ENCODE measurements at regions not wholly inside any gene's neighbourhood (a gene's known extent, or its start where the extent isn't known, plus 50 kb on each side); places are given as distances from the start of the nearest gene placed in this dataset.
A peak's percentile ranks its signal among the peaks of the same experiment; 100 is the strongest.
"Not testable (repeated sequence)": the region's sequence is repeated elsewhere in the genome, so short reads cannot be mapped to it uniquely, and the experiment has no call there.

- no peak for DNase-seq (ENCODE audit: low spot score)
These were observed 152.2 kb upstream of the OR4E1 start for GRCh38 chr14:21825845-21826244.

DNA sequence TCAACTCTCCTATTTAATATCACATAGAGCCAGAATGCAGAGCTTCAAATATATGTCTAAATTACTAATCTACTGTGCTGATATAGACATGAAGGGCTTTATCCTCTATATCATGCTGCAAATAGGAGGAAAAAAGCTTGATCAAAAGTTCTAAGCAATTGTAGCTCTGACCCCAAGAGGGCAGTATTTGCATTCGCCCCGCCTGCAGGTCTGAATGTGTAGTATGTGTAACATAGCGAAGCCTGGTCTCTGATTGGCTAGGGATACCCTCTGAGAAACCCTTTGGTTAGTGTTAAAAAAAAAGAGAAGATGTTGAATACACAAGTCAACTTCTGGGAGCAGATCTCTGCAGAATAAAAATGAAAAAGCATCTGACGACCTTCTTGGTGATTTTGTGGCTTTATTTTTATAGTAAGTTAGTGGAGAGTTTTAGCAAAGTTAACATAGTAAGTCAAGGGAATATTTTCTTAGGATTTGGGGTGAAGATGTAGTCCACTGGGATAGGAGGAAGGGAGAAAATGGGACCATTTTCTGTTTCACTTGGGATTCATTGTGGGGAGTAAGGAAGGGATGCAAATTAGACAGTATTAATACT, 151.6 kb upstream of the OR4E1 start:
- no peak for DNase-seq (ENCODE audit: low spot score)

DNA sequence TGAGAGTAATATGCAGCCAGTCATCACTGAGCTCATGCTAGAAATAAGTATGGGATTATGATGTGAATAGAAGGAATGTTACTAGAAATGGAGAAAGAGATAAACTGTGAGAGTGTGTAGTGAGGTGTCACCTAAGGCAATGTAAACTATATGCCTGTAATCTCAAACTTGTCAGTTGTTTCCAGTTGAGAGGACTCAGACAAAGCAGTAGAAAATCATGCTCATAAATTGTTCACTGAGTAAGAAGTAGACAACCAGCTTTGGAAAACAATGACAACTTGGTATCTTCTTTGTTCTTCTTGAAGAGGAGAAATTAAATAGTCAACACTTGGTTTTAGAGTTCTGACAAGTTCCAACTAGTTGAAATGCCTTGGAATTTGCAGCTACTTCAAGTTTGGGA, 148.5 kb upstream of the OR4E1 start:
- no peak for DNase-seq (ENCODE audit: low spot score)

DNA sequence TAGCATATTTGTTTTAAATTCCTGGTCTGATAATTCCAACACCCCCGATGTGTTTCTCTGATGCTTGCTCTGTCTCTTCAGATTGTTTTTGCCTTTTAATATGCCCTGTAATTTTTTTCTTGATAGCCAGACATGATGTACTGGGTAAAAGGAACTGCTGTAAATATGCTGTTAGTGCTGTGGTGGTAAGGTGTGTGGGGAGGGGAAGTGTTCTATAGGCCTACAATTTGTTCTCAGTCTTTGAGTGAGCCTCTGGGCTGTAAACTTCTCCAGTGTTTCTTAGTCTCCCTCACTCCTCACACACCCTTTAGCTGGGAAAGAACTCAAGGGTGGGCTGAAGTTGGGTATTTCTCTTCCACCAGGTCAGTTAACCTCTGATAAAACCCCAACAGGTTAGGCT, 147.0 kb upstream of the OR4E1 start:
- DNase-seq (ENCODE audit: low spot score): no peak

GRCh38 chr14:21819891-21820290, 146.3 kb upstream of the OR4E1 start:
- DNase-seq (ENCODE audit: low spot score): not testable (repeated sequence)

DNA sequence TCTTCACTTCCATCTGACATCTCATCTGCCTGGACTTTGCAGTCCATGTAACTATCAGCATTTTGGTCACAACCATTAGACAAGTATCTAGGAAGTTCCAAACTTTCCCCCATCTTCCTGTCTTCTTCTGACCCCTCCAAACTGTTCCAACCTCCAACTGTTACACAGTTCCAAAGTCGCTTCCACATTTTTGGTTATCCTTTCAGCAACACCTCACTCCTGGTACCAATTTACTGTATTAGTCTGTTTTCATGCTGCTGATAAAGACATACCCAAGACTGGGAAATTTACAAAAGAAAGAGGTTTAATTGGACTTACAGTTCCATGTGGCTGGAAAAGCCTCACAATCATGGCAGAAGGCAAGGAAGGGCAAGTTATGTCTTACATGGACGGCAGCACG, 143.4 kb upstream of the OR4E1 start:
- not testable (repeated sequence) for DNase-seq (ENCODE audit: low spot score)

GRCh38 chr14:21807975-21808374, 134.4 kb upstream of the OR4E1 start:
- no peak for DNase-seq (ENCODE audit: low spot score)

DNA sequence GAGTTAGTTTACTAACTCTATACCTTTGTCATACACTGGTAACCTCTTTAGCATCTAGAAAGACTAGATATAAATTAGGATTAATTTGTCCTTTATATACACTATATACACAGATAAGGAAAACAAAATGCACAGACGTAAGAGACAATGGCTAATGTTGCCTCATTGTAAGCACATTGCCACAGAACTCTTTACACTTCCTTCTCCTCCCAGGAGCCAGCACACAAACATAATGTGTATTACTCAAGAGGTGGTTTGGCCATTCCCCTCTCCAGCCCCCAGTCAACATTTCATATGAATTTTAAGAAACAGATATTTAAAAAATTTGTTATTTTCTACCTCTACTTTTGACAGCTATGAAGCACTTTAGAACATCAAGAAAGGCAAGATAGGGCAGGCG, 131.4 kb upstream of the OR4E1 start:
- no peak for DNase-seq (ENCODE audit: low spot score)

- DNase-seq (ENCODE audit: low spot score): no peak
These were observed 128.8 kb upstream of the OR4E1 start for GRCh38 chr14:21802441-21802840.

- no peak for DNase-seq (ENCODE audit: low spot score)
These were observed 123.3 kb upstream of the OR4E1 start for GRCh38 chr14:21796916-21797315.

DNA sequence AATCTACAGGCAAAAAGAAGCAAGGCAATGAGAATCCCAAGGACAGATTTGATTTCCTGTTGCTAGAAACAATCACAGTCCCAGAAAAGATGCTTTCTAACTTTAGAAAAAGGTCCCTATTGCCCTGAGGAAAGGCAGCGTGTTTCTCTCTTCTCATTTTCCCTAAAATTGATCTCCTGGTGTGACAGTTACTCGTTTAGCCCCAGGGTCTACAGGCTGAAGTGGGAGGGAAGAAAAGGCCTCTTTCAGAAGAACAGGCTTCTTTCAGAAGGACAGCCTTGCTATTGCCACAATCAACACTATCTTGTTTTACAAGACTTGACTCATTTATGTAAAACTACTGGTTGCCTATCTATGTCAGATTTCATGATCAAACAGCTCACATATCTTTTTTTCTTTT, 121.8 kb upstream of the OR4E1 start:
- no peak for DNase-seq (ENCODE audit: low spot score)

- DNase-seq (ENCODE audit: low spot score): no peak
These were observed 118.1 kb upstream of the OR4E1 start for GRCh38 chr14:21791749-21792148.

DNA sequence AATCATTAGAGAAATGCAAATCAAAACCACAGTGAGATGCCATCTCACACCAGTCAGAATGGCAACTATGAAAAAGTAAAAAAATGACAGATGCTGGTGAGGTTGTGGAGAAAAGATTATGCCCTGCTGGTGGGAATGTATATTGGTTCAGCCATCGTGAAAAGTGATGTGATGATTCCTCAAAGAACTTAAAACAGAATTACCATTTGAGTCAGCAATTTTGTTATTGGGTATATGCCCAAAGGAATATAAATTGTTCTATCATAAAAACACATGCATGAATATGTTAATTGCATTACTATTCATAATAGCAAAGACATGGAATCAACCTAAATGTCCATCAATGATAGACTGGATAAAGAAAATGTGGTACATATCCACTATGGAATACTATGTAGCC, 115.1 kb upstream of the OR4E1 start:
- DNase-seq (ENCODE audit: low spot score): not testable (repeated sequence)

GRCh38 chr14:21787242-21787641, 113.6 kb upstream of the OR4E1 start:
- not testable (repeated sequence) for DNase-seq (ENCODE audit: low spot score)

DNA sequence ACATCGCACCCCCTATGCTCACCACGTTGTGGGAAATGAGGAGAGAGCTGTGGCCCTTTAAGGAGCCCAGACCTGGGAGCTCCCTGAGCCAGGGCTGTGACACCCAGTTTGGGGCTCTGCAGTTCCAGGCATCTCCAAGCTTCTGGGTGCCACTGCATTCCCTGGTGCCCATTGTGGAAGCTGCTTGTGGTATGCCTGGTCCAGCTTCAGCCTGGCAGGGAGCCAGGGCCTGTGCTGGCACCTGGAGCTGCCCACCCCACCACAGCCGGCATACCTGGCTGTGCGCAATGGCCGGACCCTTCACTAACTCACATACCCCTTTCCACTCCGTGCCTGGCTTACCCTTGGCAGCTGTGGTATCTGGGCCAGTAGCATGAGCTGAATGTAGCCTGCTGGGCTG, 107.9 kb upstream of the OR4E1 start:
- no peak for DNase-seq (ENCODE audit: low spot score)

DNA sequence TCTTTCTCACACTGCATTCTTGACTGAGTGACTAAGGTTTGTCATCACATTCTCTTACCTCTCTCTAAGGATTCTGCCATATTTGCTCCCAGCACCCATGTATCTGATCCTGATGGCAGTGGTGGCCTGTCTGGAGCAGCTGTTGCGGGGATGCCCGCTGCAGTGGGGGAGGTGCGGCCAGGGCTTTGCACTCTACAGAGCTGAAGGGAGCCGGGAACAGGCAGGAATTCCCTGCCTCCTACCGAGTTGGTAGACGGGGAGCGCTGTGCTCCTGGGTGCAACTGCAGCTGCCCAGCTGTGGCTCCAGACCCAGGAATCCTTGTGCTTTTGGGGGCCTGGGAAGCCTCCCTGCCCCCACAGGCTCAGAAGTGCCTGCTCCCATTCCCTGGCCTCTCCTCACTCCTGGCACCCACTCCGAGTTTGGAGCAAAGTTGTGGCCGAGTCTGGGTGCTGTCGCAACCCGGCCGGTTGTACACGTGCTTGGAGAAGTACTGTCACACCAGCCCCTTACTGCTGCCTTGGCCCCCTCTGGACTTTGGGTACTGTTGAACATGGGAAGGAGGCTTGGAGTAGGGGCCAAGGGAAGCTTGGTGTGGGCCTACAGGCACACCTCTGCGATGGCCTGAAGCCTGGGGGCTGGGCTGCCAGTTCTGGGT, 106.9 kb upstream of the OR4E1 start:
- DNase-seq (ENCODE audit: low spot score): no peak

- DNase-seq (ENCODE audit: low spot score): no peak
These were observed 98.1 kb upstream of the OR4E1 start for GRCh38 chr14:21771671-21772070.

DNA sequence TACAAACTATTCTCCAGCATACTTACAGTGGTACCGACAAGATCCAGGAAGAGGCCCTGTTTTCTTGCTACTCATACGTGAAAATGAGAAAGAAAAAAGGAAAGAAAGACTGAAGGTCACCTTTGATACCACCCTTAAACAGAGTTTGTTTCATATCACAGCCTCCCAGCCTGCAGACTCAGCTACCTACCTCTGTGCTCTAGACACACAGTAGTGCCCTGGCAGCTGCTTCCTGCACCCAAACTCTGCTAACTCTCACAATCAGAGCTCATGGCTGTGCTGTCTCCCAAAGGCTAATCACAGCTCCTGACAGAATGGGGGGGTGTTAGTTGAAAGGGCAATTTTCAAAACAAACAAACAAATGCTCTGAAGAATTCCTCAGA, 95.2 kb upstream of the OR4E1 start:
- no peak for DNase-seq (ENCODE audit: low spot score)

DNA sequence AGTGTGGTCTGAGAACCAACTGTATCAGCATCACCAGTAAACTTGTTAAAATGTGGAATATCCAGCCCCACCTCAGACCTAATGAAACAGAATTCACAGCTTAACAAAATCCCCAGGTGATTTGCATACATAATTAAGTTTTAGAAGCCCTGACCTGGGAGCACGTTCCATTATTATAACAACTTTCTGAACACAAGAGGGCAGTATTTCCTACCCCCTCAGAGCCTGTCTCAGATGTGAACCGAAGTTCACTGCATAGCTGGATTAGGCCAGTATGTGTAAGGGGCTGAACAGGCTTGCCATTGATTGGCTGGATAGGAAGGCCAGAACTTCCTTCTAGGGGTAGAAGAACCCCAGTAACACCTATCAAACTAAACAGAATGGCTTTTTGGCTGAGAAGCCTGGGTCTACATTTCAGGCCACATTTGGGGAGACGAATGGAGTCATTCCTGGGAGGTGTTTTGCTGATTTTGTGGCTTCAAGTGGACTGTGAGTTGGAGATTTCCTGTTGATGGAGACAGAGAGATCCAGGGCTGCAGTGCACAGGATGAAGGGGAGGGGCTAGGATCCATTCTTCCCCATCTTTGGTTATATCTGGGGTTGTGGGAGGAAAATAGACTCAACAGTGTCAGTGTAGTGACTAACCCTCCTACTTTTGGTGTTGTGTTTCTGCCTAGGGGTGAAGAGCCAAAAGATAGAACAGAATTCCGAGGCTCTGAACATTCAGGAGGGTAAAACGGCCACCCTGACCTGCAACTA, 94.7 kb upstream of the OR4E1 start:
- peak; percentile 6 for DNase-seq (ENCODE audit: low spot score)

DNA sequence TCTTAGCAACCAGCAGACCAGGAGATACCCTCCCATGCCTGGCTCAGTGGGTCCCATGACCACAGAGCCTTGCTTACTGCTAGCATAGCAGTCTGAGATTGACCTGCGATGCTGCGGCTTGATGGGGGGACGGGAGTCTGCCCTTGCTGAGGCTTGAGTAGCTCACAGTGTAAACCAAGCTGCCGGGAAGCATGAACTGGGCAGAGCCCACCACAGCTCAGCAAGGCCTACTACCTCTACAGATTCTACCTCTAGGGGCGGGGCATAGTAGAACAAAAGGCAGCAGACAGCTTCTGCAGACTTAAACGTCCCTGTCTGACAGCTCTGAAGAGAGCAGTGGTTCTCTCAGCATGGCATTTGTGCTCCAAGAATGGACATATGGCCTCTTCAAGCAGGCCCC, 86.7 kb upstream of the OR4E1 start:
- not testable (repeated sequence) for DNase-seq (ENCODE audit: low spot score)

DNA sequence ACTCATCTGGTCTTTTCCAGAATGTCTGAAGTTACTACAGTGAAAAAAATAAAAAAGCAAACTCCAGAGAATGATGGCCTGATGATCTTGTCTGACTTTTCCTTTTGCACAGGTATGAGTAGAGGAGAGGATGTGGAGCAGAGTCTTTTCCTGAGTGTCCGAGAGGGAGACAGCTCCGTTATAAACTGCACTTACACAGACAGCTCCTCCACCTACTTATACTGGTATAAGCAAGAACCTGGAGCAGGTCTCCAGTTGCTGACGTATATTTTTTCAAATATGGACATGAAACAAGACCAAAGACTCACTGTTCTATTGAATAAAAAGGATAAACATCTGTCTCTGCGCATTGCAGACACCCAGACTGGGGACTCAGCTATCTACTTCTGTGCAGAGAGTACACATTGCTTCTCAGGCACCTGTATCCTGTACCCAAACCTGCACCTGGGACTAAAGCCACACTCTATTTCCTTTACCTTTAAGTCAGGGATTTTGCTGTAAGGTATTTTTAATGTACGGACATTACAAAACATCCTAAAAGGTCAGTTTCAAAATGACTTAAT, 75.8 kb upstream of the OR4E1 start:
- no peak for DNase-seq (ENCODE audit: low spot score)

- no peak for DNase-seq (ENCODE audit: low spot score)
These were observed 75.3 kb upstream of the OR4E1 start for GRCh38 chr14:21748869-21749303.

DNA sequence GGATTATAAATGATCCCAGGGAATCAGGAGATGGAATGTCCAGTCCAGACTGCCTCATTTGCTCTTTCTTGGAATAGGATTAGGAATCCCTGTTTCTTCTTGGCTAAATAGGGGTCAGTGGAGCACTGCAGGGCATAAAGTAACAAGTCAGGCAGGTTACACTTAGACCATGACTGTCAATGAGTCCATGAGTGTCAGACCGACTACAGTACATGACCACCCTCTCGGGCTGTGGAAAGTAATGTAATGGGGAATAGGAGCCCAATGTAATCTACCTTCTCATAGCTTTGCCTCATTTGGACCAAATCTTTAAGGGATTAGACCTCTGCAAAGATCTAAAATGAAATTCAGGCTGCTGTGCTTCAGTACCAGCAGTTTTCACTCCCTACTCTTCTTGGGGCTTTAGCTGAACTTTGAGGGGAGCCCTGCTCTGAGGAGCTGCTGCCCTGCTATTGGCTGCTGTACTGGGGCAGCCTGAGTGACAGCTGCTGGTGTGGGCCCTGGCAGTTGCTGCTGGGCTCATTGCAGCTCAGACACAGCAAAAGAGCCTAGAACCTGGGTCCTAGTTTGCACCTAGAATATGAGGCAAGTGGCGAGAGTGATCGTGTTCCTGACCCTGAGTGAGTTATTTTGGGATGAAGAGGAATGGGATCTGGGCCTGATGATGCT, 62.2 kb upstream of the OR4E1 start:
- no peak for DNase-seq (ENCODE audit: low spot score)

Measured in hematopoietic multipotent progenitor cell treated with erythropoietin and hydrocortisone succinate and interleukin-3 and kit ligand, for 17 days (in vitro differentiated cells).